Endothelial cell of umbilical vein (primary cell): ENCODE measurements at regions not wholly inside any gene's neighbourhood (a gene's known extent, or its start where the extent isn't known, plus 50 kb on each side); places are given as distances from the start of the nearest gene placed in this dataset.

ENCODE experiments used
- BruUV-seq: library from RNA; stranded (reverse); fragments of 400-500 nt; replicated peaks from 2 replicates; lab custom pipeline; 2021; lab: Mats Ljungman, UMichigan
- CTCF ChIA-PET: fragments of 300-600, 350-600 bp; sonication (Branson Sonifier 250); formaldehyde crosslinking; loops from one replicate; lab custom pipeline; 2021; ENCODE audit warnings: antibody characterized with exemption, inconsistent platforms; lab: Charles Lee
- POLR2A ChIA-PET: fragments of 300-600, 350-600 bp; sonication (Branson Sonifier 250); formaldehyde crosslinking; loops from one replicate; lab custom pipeline; 2021; ENCODE audit warnings: antibody characterized with exemption, inconsistent platforms; lab: Charles Lee
- DNase-seq: peaks from one replicate; pipeline ENCODE4 v3.0.0-alpha.2; 2011; ENCODE audit warnings: low read depth, low spot score
- FAIRE-seq: peaks from 2 replicates; lab custom pipeline; 2011; peaks lifted over from hg19 to GRCh38; lab: Jason Lieb, UNC
- H2AFZ ChIP-seq: 2 replicates; pipeline ENCODE4 v1.6.0; 2012; ENCODE audit warnings: low read depth, low read length, control low read depth, inconsistent platforms
- H3K27ac ChIP-seq: 2 replicates; pipeline ENCODE4 v1.5.1; 2011; ENCODE audit warnings: low read depth, mild to moderate bottlenecking, control low read depth, low read length, moderate library complexity; ENCODE audit not compliant: insufficient read depth
- H3K27me3 ChIP-seq, 2 experiments: 2 replicates each; pipeline versions ENCODE4 v1.6.0 to v1.6.1; 2011; ENCODE audit warnings: low read length in 2 of 2, mixed read lengths in 1 of 2; ENCODE audit not compliant: control insufficient read depth in 2 of 2, insufficient read depth in 2 of 2
- H3K36me3 ChIP-seq, 2 experiments: 2 replicates in 1 of 2; 3 replicates in 1 of 2; pipeline ENCODE4 v1.5.1; 2011; ENCODE audit warnings: low read length in 2 of 2, mild to moderate bottlenecking in 1 of 2, moderate library complexity in 1 of 2; ENCODE audit not compliant: control insufficient read depth in 2 of 2, insufficient read depth in 2 of 2; ENCODE audit errors: extremely low read depth in 1 of 2
- H3K4me1 ChIP-seq: 3 replicates; pipeline ENCODE4 v1.5.1; 2011; ENCODE audit warnings: mild to moderate bottlenecking, low read length; ENCODE audit not compliant: control insufficient read depth, insufficient read depth; ENCODE audit errors: extremely low read depth
- H3K4me2 ChIP-seq: 2 replicates; pipeline ENCODE4 v1.6.1; 2011; ENCODE audit warnings: low read length, control low read depth, mixed read lengths; ENCODE audit not compliant: insufficient read depth
- H3K4me3 ChIP-seq, 3 experiments: fragments of 200-600 bp in 1 of 3; sonication (generic), shearing (Covaris generic) in 1 of 3; replicated peaks in 1 of 3; 2 replicates each; pipeline ENCODE4 v1.5.1; 2011 to 2016; ENCODE audit warnings: control low read depth in 3 of 3, low read length in 3 of 3, mild to moderate bottlenecking in 2 of 3, inconsistent platforms in 1 of 3, low read depth in 1 of 3, moderate library complexity in 1 of 3; ENCODE audit not compliant: insufficient read depth in 1 of 3
- H3K79me2 ChIP-seq: 2 replicates; pipeline ENCODE4 v1.6.0; 2012; ENCODE audit warnings: low read length, inconsistent platforms; ENCODE audit not compliant: control insufficient read depth, insufficient read depth
- H3K9ac ChIP-seq: replicated peaks from 2 replicates; pipeline ENCODE3; 2011; ENCODE audit warnings: low read length, control low read depth; ENCODE audit not compliant: insufficient read depth; ENCODE audit errors: extremely low read depth
- H3K9me1 ChIP-seq: replicated peaks from 3 replicates; pipeline ENCODE4 v1.6.0; 2011; ENCODE audit warnings: mild to moderate bottlenecking, low read length; ENCODE audit not compliant: control insufficient read depth, insufficient read depth; ENCODE audit errors: extremely low read depth
- H3K9me3 ChIP-seq: replicated peaks from 2 replicates; pipeline ENCODE4 v1.5.1; 2012; ENCODE audit warnings: low read length, inconsistent platforms; ENCODE audit not compliant: control insufficient read depth, insufficient read depth
- H4K20me1 ChIP-seq: replicated peaks from 2 replicates; pipeline ENCODE3; 2011; ENCODE audit warnings: mild to moderate bottlenecking, low read length; ENCODE audit not compliant: control insufficient read depth, insufficient read depth; ENCODE audit errors: extremely low read depth
- EZH2 ChIP-seq: IDR thresholded peaks from 2 replicates; pipeline ENCODE4 v1.6.1; 2012; ENCODE audit warnings: borderline replicate concordance, low read depth, mild to moderate bottlenecking, moderate library complexity, low read length, inconsistent platforms; ENCODE audit not compliant: severe bottlenecking
- FOS ChIP-seq: IDR thresholded peaks from 2 replicates; pipeline ENCODE4 v1.6.1; 2011; ENCODE audit warnings: mild to moderate bottlenecking, low read length, moderate library complexity, borderline replicate concordance; ENCODE audit not compliant: insufficient read depth
- GATA2 ChIP-seq: IDR thresholded peaks from 2 replicates; pipeline ENCODE4 v1.7.0; 2011; ENCODE audit warnings: low read depth, mild to moderate bottlenecking, moderate library complexity, mixed read lengths, low read length; ENCODE audit not compliant: insufficient read length, insufficient read depth
- JUN ChIP-seq: IDR thresholded peaks from 2 replicates; pipeline ENCODE4 v1.6.1; 2011; ENCODE audit warnings: borderline replicate concordance, low read depth; ENCODE audit not compliant: insufficient read length, insufficient read depth
- MYC ChIP-seq: IDR thresholded peaks from one replicate; pipeline ENCODE4 v1.6.1; 2011; ENCODE audit warnings: mild to moderate bottlenecking, low read depth, low read length
- POLR2A ChIP-seq: IDR thresholded peaks from 2 replicates; pipeline ENCODE4 v1.6.1; 2012; ENCODE audit warnings: low read depth, mild to moderate bottlenecking, control low read depth, low read length
- POLR2AphosphoS5 ChIP-seq: IDR thresholded peaks from 2 replicates; pipeline ENCODE4 v1.6.1; 2012; ENCODE audit warnings: low read depth, mild to moderate bottlenecking, control low read depth, low read length, moderate library complexity; ENCODE audit not compliant: insufficient read depth
- dilution Hi-C: fragments of 300-500 bp; cut with MboI; formaldehyde crosslinking; loops from one replicate; pipeline ENCODE4 v1.15.0; 2019; ENCODE audit warnings: low sequenced_read_pairs; ENCODE audit not compliant: extremely low pct_ligation_motif_present
- intact Hi-C: fragments of 100-400 bp; cut with micrococcal nuclease; formaldehyde crosslinking; loops from one replicate; pipeline ENCODE4 v1.10.0; 2022
- TF ChIP-seq, protein P1 (sequence below), 2 donors: IDR thresholded peaks; 1 replicate in 1 of 2; 2 replicates in 1 of 2; pipeline ENCODE4 v1.5.1; 2011; ENCODE audit warnings: low read length in 2 of 2, mild to moderate bottlenecking in 2 of 2, moderate library complexity in 2 of 2, control low read depth in 1 of 2, inconsistent platforms in 1 of 2, low read depth in 1 of 2; ENCODE audit not compliant: insufficient read depth in 1 of 2; ENCODE audit errors: extremely low read depth in 1 of 2
- TF ChIP-seq, protein P2 (sequence below): IDR thresholded peaks from 2 replicates; pipeline ENCODE4 v1.6.1; 2011; ENCODE audit not compliant: insufficient read depth, insufficient read length

DNA sequence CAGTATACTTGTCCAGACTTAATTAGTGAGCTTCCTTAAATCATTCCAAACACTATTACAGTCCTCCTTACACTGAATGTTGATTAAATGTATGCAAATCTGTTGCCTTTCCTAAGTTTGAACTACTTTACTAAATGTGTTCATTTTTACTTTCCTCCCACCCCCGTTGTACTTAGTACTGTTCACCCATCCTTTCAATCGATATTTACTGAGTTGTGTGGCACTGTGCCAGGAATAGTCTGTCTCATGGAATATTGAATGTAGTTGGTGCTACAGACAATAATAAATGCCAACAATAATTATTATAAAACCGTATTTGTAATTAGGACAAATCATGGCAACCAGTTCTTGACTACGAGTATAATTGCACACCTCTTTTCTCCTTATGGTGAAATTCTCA lies 335.7 kb downstream of the GPR37 start:
- no TSS peak for BruUV-seq
- FAIRE-seq (no peak), DNase-seq (no peak)
- ChIA-PET POLR2A (no interaction called here), CTCF (no interaction called here)
- no peaks in the 10 kb centered on the region for H3K4me1 ChIP-seq
- no peaks in the 10 kb centered on the region for H3K36me3 ChIP-seq
- H3K4me3 ChIP-seq: no peak overlapping the region
- no peak overlapping the region for H2AFZ ChIP-seq
- H3K9me1 ChIP-seq: no peaks in the 10 kb centered on the region
- H3K4me2 ChIP-seq: no peak overlapping the region
- no peak overlapping the region for H3K9ac ChIP-seq
- H3K9me3 ChIP-seq: no peaks in the 10 kb centered on the region
- intact Hi-C loops: no loop called here
- dilution Hi-C loops: no loop called here
- TF ChIP-seq FOS (no peak), MYC (no peak), EZH2 (no peak), POLR2A (no peak), POLR2AphosphoS5 (no peak), JUN (no peak), GATA2 (no peak)
- TF ChIP-seq, protein P1, sequence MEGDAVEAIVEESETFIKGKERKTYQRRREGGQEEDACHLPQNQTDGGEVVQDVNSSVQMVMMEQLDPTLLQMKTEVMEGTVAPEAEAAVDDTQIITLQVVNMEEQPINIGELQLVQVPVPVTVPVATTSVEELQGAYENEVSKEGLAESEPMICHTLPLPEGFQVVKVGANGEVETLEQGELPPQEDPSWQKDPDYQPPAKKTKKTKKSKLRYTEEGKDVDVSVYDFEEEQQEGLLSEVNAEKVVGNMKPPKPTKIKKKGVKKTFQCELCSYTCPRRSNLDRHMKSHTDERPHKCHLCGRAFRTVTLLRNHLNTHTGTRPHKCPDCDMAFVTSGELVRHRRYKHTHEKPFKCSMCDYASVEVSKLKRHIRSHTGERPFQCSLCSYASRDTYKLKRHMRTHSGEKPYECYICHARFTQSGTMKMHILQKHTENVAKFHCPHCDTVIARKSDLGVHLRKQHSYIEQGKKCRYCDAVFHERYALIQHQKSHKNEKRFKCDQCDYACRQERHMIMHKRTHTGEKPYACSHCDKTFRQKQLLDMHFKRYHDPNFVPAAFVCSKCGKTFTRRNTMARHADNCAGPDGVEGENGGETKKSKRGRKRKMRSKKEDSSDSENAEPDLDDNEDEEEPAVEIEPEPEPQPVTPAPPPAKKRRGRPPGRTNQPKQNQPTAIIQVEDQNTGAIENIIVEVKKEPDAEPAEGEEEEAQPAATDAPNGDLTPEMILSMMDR (IDR thresholded peaks at IDR 0.05; ENCODE audit: extremely low read depth in 1 of 2, insufficient read depth in 1 of 2, low read depth in 1 of 2, low read length in 2 of 2): no peak
- TF ChIP-seq, protein P2, sequence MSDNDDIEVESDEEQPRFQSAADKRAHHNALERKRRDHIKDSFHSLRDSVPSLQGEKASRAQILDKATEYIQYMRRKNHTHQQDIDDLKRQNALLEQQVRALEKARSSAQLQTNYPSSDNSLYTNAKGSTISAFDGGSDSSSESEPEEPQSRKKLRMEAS: no peak
- H3K79me2 ChIP-seq: no peaks in the 10 kb centered on the region
- no peak overlapping the region for H3K27ac ChIP-seq
- H3K27me3 ChIP-seq: no peaks in the 10 kb centered on the region
- no peaks in the 10 kb centered on the region for H4K20me1 ChIP-seq
